MM.1S (cell line): ENCODE measurements at regions not wholly inside any gene's neighbourhood (a gene's known extent, or its start where the extent isn't known, plus 50 kb on each side); places are given as distances from the start of the nearest gene placed in this dataset.

Experiments used
- EZH2 ChIP-seq: fragments of 300-600 bp; sonication (generic); optimal IDR thresholded peaks from 2 replicates; pipeline ENCODE3; 2017; ENCODE audit warnings: low read depth, mild to moderate bottlenecking, antibody characterized with exemption, low read length, mixed read lengths
- EZH2phosphoT487 ChIP-seq: fragments of 300-600 bp; sonication (generic); IDR thresholded peaks from 2 replicates; pipeline ENCODE4 v1.6.1; 2018; ENCODE audit warnings: antibody characterized with exemption, low read length
- TF ChIP-seq, protein P1 (sequence below): fragments of 300-600 bp; sonication (generic); IDR thresholded peaks from 2 replicates; pipeline ENCODE4 v1.5.1; 2016; ENCODE audit warnings: antibody characterized with exemption, low read length, mixed read lengths

- TF ChIP-seq, protein P1, sequence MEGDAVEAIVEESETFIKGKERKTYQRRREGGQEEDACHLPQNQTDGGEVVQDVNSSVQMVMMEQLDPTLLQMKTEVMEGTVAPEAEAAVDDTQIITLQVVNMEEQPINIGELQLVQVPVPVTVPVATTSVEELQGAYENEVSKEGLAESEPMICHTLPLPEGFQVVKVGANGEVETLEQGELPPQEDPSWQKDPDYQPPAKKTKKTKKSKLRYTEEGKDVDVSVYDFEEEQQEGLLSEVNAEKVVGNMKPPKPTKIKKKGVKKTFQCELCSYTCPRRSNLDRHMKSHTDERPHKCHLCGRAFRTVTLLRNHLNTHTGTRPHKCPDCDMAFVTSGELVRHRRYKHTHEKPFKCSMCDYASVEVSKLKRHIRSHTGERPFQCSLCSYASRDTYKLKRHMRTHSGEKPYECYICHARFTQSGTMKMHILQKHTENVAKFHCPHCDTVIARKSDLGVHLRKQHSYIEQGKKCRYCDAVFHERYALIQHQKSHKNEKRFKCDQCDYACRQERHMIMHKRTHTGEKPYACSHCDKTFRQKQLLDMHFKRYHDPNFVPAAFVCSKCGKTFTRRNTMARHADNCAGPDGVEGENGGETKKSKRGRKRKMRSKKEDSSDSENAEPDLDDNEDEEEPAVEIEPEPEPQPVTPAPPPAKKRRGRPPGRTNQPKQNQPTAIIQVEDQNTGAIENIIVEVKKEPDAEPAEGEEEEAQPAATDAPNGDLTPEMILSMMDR, result no peak
- TF ChIP-seq EZH2 (no peak), EZH2phosphoT487 (no peak)
Observed at GRCh38 chr10:11684717-11685645, 57.2 kb upstream of the ECHDC3 start.
